GM19025 (cell line): ENCODE measurements at regions not wholly inside any gene's neighbourhood (a gene's known extent, or its start where the extent isn't known, plus 50 kb on each side); places are given as distances from the start of the nearest gene placed in this dataset.
"Not testable (repeated sequence)": the region's sequence is repeated elsewhere in the genome, so short reads cannot be mapped to it uniquely, and the experiment has no call there.

Source experiments
- ATAC-seq: cut with Tn5 transposase; IDR thresholded peaks from one replicate; pipeline ENCODE4 v1.9.1; 2021; ENCODE audit warnings: mild to moderate bottlenecking, low read depth, moderate library complexity; ENCODE audit not compliant: unreplicated experiment

DNA sequence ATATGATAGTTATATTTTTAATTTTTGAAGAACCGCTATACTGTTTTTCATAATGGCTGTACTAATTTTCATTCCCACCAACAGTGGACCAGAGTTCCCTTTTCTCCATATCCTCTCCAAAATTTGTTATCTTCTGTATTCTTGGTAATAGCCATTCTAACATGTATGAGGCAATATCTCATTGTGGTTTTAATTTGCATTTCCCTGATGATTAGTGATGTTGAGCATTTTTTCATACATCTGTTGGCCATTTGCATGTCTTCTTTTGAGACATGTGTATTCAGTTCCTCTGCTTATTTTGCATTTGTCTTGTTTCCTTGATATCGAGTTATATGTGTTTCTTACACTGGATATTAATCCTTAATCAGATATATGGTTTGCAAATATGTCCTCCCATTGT, 770.8 kb upstream of the MBL2 start:
- ATAC-seq: no peak

DNA sequence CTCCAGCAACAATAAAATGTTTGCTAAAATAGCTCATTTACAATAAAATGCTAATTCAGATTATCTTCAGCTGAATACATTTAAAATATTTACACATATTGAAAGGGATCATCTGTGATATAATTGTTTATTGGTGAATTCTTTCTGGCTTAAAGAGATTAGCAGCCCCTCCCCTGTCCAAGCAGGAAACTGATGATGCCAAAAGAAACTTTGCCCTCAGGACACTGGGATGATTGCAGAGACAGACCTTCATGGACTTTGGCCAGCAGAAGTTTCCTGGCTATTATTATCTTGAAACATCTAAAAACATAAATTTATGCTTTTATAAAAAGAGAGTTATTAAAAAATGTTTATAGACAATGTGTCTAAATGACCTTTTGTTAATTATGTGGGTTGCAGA, 764.9 kb upstream of the MBL2 start:
- no peak for ATAC-seq

DNA sequence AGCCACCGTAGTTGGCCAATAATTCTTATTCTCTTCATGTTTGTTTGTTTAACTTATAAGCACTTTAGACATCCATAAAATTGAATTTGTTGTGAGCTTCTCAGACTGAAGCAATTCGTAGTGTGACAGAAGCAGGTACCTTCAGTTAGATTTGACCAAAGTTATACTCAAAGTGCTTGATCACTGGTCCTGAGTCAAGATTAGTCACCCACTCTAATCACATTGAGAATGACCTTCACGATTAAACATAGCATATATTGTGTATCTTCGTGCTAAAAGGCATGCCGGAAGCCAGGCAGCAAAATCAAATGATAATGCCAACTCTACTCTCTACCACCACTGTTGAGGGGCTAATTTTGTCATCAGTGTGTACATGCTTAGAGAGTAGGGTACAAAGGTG, 763.7 kb upstream of the MBL2 start:
- ATAC-seq: no peak

GRCh38 chr10:53534428-53534827, 761.8 kb upstream of the MBL2 start:
- no peak for ATAC-seq

DNA sequence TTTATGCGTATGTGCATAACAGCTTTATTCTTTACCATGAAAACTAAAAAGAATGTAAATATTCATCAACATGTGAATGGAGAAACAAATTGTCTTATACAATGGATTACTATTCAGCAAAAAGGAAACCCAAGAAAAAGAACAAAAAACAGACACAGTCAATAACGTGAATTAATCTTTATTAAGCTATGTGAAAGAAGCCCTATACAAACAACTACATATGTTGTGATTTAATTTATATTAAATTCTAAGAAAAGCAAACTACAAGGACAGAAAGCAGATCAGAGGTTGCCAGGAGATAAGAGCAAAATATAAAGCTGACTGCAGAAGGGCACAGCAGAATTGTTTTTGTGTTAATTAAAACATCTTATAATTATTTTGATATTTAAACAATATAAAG, 756.4 kb upstream of the MBL2 start:
- no peak for ATAC-seq

DNA sequence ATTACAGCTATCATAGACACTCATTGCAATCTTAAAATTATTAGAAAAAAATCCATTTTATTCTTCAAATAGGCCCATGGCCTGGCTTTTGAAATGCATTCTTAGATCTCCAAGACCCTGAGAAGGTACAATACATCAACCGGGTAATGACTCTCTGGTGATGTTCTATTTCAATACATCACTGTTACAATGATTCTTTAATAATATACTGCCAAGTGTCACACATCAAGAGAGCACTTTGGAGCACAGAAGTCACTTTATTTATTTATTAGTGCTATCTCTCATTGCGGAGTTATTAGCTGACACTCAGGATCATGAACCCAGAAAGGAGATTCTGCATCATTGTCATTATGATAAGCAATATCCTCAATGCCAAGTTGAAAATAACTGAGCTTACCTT, 748.5 kb upstream of the MBL2 start:
- ATAC-seq: no peak

GRCh38 chr10:53508197-53508596, 735.6 kb upstream of the MBL2 start:
- ATAC-seq: no peak

DNA sequence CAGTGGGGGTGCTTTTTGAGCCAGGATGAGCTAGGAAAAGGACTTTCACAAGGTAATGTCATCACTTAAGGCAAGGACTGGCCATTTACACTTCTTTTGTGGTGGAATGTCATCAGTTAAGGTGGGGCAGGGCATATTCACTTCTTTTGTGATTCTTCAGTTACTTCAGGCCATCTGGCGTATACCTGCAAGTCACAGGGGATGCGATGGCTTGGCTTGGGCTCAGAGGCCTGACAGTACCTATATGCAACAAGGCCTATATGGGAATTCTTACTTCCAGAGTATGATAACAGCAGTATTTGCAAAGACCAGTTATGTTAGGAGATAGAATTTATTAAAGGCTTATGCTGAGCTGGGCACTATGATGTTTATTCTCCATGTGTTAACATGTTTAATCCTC, 731.9 kb upstream of the MBL2 start:
- ATAC-seq: not testable (repeated sequence)

DNA sequence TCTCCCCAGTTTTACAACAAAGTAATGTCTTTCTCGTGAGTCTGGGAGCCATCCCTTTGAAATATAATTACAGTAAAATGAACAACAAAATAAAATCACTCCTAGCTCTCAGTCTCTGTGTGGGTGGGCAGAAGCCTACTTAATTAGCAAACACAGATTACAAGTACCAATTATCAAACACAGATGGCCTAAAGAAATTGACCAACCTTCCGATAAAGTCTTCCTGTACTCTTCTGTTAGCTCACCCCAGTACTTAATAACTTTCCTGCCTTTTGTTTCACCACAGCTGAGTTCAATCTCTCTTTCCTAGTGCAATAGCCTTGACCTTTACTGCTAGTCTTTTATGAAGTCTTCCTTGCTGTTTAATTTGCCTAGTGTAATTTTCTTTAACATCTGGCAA, 719.2 kb upstream of the MBL2 start:
- no peak for ATAC-seq

DNA sequence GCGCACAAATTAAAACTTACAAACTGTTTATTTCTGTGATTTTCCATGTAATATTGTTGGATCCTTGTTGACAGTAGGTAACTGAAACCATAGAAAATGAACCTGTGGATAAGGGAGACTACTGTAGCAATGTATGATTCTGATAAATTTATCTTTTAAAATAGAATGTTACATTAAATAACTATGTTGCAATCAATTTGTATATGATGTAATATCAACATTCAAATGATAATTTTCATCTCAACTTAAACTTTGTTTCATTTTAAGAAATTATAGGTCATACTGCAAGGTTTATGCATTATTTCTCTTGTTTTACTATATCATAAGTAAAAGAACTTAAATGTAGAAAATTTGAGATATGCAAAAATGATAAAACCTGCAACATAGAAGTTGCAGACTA, 718.0 kb upstream of the MBL2 start:
- no peak for ATAC-seq

- ATAC-seq: no peak
These were observed 717.0 kb upstream of the MBL2 start for GRCh38 chr10:53489335-53490182.

DNA sequence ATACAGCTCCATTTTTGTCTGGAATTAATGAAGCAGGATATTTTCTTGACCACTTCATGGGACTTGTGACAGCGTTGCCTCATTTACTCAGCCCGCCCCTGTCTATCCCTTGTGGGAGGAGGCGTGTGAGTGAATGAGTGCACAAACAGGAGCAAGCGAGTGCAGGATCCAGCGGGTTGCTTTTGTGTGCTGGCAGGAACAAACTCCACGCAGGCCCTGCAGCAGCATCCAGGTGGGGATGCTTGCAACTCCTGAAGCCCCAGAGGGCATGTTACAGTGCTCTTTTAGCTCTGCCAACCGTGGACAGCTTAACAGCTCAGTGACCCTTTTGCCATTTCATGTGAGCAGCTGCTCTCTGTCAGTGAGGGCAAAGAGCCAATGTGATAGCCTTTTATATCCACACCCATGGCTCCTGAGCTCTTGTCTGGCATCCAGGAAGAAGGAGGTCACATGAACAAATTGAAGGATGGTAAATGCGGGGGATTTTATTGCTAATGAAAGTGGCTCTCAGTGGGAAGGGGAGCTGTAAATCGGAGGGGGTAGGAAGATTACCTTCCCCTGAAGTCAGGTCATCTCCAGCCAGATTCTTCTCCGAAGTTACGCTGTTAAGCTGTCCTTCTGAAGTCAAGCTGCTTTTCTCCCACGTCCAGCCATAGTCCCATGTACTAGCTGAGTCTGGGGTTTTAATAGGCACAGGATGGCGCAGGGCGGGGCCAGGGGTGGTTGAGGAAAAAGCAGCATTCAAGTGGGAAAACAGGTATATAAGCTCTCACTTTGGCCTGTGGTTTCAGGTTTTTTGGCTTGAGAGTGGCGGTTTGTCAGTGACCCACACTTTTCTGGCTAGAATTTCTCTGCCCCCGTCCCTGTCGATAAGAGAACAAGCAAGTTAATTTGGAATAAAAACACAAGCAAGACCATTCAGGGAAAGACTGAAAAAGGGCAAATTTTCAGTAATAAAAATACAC, 714.7 kb upstream of the MBL2 start:
- no peak for ATAC-seq

GRCh38 chr10:53485422-53485821, 712.8 kb upstream of the MBL2 start:
- ATAC-seq: not testable (repeated sequence)

GRCh38 chr10:53479365-53479764, 706.8 kb upstream of the MBL2 start:
- no peak for ATAC-seq

- ATAC-seq: no peak
These were observed 704.7 kb upstream of the MBL2 start for GRCh38 chr10:53477313-53477675.

- ATAC-seq: no peak
These were observed 704.2 kb upstream of the MBL2 start for GRCh38 chr10:53476650-53477312.

- no peak for ATAC-seq
These were observed 696.8 kb upstream of the MBL2 start for GRCh38 chr10:53469383-53469782.

DNA sequence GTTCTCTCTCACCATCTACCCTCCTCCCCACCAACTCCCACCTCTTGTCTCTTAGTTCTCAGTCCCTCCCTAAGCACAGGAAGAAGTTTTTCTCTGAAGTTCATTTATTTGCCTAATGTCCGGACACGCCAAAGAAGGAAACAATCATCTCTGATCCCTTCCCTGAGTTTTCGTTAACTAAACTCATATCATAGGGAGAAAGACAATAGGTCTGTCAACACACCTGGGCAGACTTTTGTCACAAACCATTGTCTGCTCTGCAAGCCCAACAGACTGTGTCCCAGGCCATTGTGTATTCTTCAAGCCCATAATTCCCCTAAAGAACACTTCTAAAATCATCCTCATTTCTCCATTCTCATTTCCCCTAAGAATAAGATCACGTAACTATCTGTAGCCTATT, 691.0 kb upstream of the MBL2 start:
- no peak for ATAC-seq

DNA sequence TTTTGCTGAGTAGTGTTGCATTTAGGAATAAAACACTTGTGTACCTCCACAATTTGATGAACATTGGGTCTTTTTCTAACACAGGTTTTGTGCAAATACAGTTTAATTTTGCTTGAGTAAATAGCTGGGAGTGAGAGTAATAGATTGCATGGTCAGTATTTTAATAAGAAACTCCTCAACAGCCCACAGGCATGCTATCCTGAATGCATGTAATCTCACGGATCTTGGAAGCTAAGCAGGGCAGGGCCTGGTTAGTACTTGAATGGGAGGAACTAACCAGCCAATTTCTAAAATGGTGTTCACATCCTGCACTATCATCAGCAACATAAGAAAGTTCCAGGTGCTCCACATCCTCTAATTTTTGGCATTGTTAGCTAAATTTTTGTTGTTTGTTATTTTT, 685.4 kb upstream of the MBL2 start:
- no peak for ATAC-seq

GRCh38 chr10:53453196-53453595, 680.6 kb upstream of the MBL2 start:
- no peak for ATAC-seq

DNA sequence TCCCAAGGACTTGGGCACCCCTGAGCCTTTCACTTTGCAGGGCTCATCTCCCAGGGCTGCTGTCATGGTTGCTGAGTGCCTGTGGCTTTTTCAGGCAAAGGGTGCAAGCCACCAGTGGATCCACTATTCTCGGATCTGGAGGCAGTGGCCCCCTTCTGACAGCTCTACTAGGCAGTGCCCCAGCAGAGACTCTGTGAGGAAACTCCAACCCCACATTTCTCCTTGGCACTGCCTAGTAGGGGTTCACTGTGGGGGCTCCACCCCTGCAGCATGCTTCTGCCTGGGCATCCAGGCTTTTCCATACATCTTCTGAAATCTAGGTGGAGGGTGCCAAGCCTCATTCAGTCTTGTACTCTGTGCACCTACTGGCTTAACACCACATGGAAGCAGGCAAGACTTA, 675.0 kb upstream of the MBL2 start:
- ATAC-seq: no peak
